GM19240 (cell line): ENCODE measurements at regions not wholly inside any gene's neighbourhood (a gene's known extent, or its start where the extent isn't known, plus 50 kb on each side); places are given as distances from the start of the nearest gene placed in this dataset.
"Not testable (repeated sequence)": the region's sequence is repeated elsewhere in the genome, so short reads cannot be mapped to it uniquely, and the experiment has no call there.

Source experiments
- DNase-seq: peaks from one replicate; pipeline ENCODE4 v3.0.0; 2011; ENCODE audit warnings: low spot score; ENCODE audit not compliant: insufficient read length

- DNase-seq = no peak
Observed at GRCh38 chr12:108424026-108424425, 84.9 kb upstream of the CMKLR1 start.

- no peak for DNase-seq
Observed at GRCh38 chr12:108423486-108423885, 84.4 kb upstream of the CMKLR1 start.

- DNase-seq = not testable (repeated sequence)
Observed at GRCh38 chr12:108421082-108421481, 82.0 kb upstream of the CMKLR1 start.

- not testable (repeated sequence) for DNase-seq
Observed at GRCh38 chr12:108420421-108420820, 81.3 kb upstream of the CMKLR1 start.

GRCh38 chr12:108419949-108420348 lies 80.8 kb upstream of the CMKLR1 start:
- DNase-seq = no peak

GRCh38 chr12:108418164-108418890 lies 79.2 kb upstream of the CMKLR1 start:
- no peak for DNase-seq

- no peak for DNase-seq
Observed at GRCh38 chr12:108414021-108414420, 74.9 kb upstream of the CMKLR1 start.

GRCh38 chr12:108410689-108411088 lies 71.6 kb upstream of the CMKLR1 start:
- DNase-seq = no peak

GRCh38 chr12:108409481-108409880 lies 70.4 kb upstream of the CMKLR1 start:
- no peak for DNase-seq

GRCh38 chr12:108403952-108404351 lies 64.8 kb upstream of the CMKLR1 start:
- DNase-seq = no peak

- DNase-seq = no peak
Observed at GRCh38 chr12:108401964-108402363, 62.9 kb upstream of the CMKLR1 start.

- no peak for DNase-seq
Observed at GRCh38 chr12:108400900-108401480, 61.9 kb upstream of the CMKLR1 start.

- DNase-seq = no peak
Observed at GRCh38 chr12:108400481-108400880, 61.4 kb upstream of the CMKLR1 start.

- no peak for DNase-seq
Observed at GRCh38 chr12:108400056-108400455, 60.9 kb upstream of the CMKLR1 start.

GRCh38 chr12:108399514-108399913 lies 60.4 kb upstream of the CMKLR1 start:
- no peak for DNase-seq

- DNase-seq = no peak
Observed at GRCh38 chr12:108394196-108394595, 55.1 kb upstream of the CMKLR1 start.

- DNase-seq = no peak
Observed at GRCh38 chr12:108392284-108392683, 53.2 kb upstream of the CMKLR1 start.

- DNase-seq = no peak
Observed at GRCh38 chr12:108390495-108391203, 51.5 kb upstream of the CMKLR1 start.

- no peak for DNase-seq
Observed at GRCh38 chr12:108389544-108389943, 50.4 kb upstream of the CMKLR1 start.
